Dedifferentiated amniotic fluid mesenchymal stem cell (primary cell): ENCODE measurements at regions not wholly inside any gene's neighbourhood (a gene's known extent, or its start where the extent isn't known, plus 50 kb on each side); places are given as distances from the start of the nearest gene placed in this dataset.
"Not testable (repeated sequence)": the region's sequence is repeated elsewhere in the genome, so short reads cannot be mapped to it uniquely, and the experiment has no call there.

Source experiments
- DNase-seq: peaks from one replicate; pipeline ENCODE4 v3.0.0-alpha.2; 2016; ENCODE audit errors: extremely low spot score

- no peak for DNase-seq
Measured at GRCh38 chr10:35937546-35937945, 295.4 kb upstream of the FZD8 start.

GRCh38 chr10:35934642-35934995, 292.5 kb upstream of the FZD8 start:
- no peak for DNase-seq

GRCh38 chr10:35933940-35934641, 292.0 kb upstream of the FZD8 start:
- DNase-seq: no peak

GRCh38 chr10:35933491-35933890, 291.4 kb upstream of the FZD8 start:
- DNase-seq: no peak

GRCh38 chr10:35929962-35930361, 287.9 kb upstream of the FZD8 start:
- not testable (repeated sequence) for DNase-seq

- no peak for DNase-seq
Measured at GRCh38 chr10:35928748-35929147, 286.7 kb upstream of the FZD8 start.

GRCh38 chr10:35927990-35928488, 285.9 kb upstream of the FZD8 start:
- no peak for DNase-seq

GRCh38 chr10:35927341-35927740, 285.2 kb upstream of the FZD8 start:
- no peak for DNase-seq

- no peak for DNase-seq
Measured at GRCh38 chr10:35926846-35927245, 284.8 kb upstream of the FZD8 start.

GRCh38 chr10:35925493-35925892, 283.4 kb upstream of the FZD8 start:
- DNase-seq: no peak

- no peak for DNase-seq
Measured at GRCh38 chr10:35924759-35925158, 282.7 kb upstream of the FZD8 start.

GRCh38 chr10:35922876-35923600, 280.9 kb upstream of the FZD8 start:
- no peak for DNase-seq

- DNase-seq: no peak
Measured at GRCh38 chr10:35921866-35922350, 279.8 kb upstream of the FZD8 start.

- DNase-seq: no peak
Measured at GRCh38 chr10:35916791-35917190, 274.7 kb upstream of the FZD8 start.

- no peak for DNase-seq
Measured at GRCh38 chr10:35913628-35914027, 271.5 kb upstream of the FZD8 start.

GRCh38 chr10:35912615-35913569, 270.8 kb upstream of the FZD8 start:
- DNase-seq: peak; percentile 19

- no peak for DNase-seq
Measured at GRCh38 chr10:35911954-35912353, 269.9 kb upstream of the FZD8 start.

GRCh38 chr10:35911233-35911632, 269.1 kb upstream of the FZD8 start:
- no peak for DNase-seq

- no peak for DNase-seq
Measured at GRCh38 chr10:35910234-35910633, 268.1 kb upstream of the FZD8 start.

- DNase-seq: no peak
Measured at GRCh38 chr10:35909121-35909720, 267.1 kb upstream of the FZD8 start.

GRCh38 chr10:35908451-35908850, 266.4 kb upstream of the FZD8 start:
- no peak for DNase-seq

- DNase-seq: no peak
Measured at GRCh38 chr10:35907548-35907947, 265.5 kb upstream of the FZD8 start.
